ENCODE measurements at regions not wholly inside any gene's neighbourhood (a gene's known extent, or its start where the extent isn't known, plus 50 kb on each side); places are given as distances from the start of the nearest gene placed in this dataset.

DNA sequence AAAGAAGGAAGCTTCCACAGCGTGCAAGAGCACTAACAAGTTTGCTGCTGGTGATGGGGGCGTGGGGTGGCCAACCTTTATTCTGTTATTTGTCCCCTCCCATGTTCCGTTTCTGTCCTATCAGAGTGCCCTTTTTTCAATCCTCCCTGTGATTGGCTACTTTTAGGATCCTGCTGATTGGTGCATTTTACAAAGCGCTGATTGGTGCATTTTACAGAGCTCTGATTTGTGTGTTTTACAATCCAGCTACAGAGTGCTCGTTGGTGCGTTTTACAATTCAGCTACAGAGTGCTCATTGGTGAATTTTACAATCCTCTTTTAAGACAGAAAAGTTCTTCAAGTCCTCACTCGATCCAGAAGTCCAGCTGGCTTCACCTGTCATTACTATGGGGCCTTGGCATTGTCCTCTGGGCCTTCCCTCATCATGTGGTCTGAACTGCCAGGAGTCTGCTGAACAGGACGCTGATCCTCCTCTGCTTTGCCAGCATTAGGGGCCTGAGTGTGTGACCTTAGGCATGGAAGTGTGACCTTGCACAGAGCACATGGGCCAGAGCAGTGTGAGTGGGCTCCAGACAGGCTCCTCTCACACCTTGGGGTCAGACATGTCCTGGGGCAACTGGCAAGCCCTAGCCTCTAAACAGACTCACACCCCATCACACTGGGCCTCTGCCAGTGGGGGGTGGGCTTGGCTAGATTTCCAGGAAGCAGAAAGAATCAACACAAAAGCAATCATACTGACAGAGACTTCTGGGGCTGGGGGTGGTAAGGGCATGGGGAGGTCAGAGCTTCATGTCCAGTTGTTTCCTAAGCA is 167.4 kb downstream of the PTPN20 start:
- DNase-seq, result no peak

DNA sequence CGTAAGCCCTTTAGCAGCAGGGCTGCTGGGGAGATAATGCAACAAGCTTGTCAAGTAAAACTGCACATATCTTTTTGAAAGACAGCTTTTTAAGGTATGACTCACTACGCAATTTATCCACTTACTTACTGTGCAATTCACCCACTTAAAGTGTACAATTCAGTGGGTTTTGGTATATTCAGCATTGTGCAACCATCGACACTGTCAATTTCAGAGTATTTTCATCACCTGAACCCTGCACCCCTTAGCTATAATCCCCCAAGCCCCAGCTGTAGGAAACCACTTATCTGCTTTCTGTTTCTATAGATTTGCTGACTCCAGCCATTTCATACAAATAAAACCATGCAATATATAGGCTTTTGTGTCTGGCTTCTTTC is 168.0 kb downstream of the PTPN20 start:
- no peak for DNase-seq

DNA sequence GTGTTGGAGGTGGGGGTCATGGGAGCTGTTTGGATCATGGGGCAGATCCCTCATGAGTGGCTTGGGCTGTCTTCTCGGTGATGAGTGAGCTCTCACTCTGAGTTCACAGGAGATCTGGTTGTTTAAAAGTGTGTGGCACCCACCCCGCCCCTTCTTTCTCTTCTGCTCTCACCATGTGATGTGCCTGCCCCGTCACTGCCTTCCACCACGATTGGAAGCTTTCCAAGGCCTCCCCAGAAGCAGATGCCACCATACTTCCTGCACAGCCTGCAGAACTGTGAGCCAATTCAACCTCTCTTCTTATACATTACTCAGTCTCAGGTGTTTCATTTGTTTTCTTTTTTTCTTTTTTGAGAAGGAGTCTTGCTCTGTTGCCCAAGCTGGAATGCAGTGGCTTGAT is 170.0 kb downstream of the PTPN20 start:
- DNase-seq, result no peak

DNA sequence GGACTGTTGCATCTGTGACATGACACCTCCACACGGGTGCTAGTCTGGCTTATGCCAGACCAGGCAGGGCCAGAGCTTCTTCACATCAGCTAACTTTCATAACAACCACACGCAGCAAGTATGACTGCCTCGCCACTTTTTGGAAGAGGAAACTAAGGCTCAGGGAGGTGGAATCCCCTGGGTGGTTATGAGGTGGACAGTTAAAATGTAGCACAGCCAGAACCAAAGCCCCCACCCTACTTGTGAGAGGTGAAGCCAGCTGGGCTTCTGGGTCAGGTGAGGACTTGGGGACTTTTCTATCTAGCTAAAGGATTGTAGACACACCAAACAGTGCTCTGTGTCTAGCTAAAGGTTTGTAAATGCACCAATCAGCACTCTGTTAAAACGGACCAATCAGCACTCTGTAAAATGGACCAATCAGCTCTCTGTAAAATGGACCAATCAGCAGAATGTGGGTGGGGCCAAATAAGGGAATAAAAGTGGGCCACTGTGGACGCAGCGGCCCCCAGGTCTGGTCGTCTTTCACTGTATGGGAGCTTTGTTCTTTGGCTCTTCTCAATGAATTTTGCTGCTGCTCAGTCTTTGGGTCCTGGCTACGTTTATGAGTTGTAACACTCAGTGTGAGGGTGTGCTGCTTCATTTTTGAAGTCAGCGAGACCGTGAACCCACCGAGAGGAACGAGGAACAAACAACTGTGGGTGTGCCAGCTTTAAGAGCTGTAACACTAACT is 171.0 kb downstream of the PTPN20 start:
- no peak for DNase-seq

DNA sequence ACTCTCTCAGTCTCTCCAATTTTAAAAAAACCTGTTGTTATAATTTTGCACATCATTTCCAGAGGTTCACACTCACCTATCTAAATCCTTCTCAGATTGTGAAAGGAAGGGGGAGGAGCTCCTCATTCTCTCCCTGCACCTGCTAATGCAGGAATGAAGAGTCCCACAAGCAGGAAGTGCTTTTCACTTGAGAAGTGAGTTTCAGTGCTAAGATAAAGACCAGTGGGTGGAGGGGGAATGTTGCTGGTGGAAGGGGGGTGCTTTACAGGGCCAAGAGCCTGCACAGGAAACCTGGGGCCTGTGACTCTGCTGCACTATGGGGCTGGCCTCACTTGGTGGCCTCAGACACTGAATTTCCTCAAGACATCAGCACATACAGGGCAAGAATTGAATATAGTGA is 176.4 kb downstream of the PTPN20 start:
- DNase-seq, result no peak

- DNase-seq, result no peak
Observed at GRCh38 chr10:47088656-47089354, 177.6 kb downstream of the PTPN20 start.

DNA sequence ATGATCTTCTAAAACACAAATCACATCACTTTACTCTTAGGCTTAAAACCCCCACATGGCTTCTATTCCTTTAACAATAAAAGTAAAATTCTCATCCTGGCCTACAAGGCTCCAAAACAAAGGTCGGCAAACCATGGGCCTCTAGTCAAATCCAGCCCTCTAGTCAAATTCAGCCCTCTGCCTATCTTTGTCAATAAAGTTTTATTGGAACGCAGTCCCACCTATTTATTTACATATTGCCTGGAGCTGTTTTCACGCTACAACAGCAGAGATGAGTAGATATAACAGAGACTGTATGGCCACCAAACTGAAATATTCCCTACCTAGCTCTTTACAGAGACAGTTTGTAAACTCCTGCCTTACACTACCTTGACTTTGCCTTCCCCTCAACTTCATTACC is 178.8 kb downstream of the PTPN20 start:
- no peak for DNase-seq

- DNase-seq, result no peak
Observed at GRCh38 chr10:47090903-47091302, 179.7 kb downstream of the PTPN20 start.

DNA sequence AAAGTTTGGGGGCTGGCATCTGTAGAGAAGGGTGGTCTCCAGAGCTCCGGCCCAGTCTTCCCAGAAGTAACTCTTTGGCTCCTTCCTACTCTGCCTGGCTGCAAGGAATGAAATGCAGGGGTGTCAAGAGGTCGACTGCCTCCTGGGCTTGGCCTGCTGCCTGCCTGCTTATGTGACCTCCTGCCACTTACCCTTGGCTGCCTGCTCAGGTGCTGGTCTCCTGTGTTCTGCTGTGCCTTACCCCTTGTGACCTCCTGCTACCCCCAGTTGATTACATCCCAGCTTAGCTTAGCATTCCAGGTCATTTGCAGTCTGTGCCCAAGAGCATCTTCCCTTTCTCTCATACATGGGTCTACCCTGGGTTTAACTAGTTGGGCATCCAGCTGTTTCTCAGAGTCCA is 180.2 kb downstream of the PTPN20 start:
- DNase-seq, result no peak

DNA sequence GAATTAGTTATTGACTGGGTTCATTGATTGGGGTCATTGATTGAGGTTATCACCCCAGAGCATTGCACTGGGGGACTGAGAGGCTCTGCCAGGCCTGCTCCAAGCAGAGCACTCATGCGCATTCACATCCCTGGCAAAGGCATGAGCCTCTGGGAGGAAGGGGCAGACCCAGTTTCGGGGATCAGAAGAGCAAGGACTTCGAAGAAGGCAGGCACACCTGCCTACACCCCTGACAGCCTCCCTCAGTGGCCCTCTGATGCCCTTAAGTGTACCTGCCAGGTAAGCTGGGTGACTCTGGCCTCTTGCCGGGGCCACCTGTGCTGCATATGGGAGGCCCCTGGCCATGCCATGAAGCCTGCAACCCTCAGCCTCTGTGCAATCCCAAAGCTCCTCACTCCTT is 181.1 kb downstream of the PTPN20 start:
- DNase-seq, result no peak

DNA sequence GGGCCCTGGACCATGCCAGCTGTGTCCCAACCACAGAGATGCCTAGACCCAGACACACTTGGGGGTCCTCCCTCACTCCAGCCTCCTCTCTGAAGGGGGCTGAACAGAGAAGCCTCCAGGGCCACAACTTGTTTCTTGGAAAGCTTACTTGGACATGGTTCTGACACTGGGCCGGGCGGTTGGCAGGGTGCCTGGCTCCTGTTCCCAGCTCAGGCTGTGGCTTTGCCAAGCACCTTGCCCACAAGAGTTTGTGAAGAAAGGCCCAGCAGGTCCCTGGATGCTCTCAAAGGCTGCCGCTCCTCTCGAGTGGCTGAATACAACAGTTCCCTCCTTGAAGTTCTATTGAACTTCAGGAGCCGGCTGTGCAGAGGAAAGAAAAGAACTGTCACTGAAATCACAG is 181.6 kb downstream of the PTPN20 start:
- DNase-seq, result no peak

DNA sequence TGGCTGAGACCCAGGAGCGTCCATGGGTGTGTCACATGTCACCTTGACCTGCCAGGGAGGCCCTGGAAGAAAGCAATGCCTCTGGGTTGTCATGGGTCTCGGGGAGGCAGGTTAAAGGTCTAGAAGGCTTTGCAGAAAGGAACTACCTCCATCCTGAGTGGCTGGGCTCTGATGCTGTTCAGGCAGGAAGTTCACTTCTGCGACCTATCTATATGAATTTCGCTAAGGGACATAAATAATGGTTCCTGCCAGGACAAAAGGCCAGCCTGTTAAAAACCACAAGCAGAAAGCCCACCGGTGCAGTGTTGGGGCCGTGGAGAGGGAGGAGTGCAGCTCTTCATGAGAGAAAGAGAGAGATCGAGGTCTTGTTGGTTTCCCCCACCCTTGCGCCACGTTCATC is 182.9 kb downstream of the PTPN20 start:
- DNase-seq, result no peak

GRCh38 chr10:47094636-47095035 is 183.4 kb downstream of the PTPN20 start:
- no peak for DNase-seq

- DNase-seq, result no peak
Observed at GRCh38 chr10:47095211-47095610, 184.0 kb downstream of the PTPN20 start.

DNA sequence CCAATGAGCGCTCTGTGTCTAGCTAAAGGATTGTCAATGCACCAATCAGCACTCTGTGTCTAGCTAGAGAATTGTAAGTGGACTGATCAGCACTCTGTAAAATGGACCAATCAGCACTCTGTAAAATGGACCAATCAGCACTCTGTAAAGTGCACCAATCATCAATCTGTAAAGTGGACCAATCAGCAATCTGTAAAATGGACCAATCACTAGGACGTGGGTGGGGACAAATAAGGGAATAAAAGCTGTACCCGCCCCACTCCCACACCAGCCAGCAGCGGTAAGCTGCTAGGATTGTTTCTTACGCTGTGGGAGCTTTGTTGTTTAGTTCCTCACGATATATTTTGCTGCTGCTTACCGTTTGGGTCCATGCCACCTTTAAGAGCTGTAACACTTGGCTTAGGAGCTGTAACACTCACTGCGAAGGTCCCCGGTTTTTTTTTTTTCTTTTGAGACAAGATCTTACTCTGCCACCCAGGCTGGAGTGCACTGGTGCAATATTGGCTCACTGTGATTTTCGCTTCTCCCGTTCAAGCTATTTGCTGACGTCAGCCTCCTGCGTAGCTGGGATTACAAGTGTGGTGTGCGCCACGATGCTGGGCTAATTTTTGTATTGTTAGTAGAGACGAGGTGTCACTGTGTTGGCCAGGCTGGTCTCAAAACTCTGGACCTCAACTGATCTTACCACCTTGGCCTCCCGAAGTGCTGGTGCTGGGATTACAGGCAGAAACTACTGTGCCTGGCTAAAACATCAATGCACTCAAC is 184.8 kb downstream of the PTPN20 start:
- DNase-seq, result no peak

DNA sequence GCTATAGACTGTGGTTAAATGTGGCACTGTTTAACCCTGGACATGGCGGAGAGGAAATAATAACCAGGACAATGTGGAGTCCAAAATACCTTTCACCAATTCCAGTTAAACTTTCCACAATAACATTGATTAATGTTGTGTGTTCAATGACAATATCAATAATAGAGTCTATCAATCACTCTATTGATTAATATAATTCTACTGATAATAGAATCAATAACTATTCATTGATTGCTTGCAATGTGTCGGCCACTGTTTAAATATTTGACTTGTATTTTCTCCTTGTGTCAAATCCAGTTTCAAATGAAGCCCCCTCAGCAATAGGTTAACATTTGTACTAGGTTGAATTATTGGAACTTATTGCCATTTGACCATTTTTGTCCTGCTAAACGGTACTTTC is 187.0 kb downstream of the PTPN20 start:
- no peak for DNase-seq

DNA sequence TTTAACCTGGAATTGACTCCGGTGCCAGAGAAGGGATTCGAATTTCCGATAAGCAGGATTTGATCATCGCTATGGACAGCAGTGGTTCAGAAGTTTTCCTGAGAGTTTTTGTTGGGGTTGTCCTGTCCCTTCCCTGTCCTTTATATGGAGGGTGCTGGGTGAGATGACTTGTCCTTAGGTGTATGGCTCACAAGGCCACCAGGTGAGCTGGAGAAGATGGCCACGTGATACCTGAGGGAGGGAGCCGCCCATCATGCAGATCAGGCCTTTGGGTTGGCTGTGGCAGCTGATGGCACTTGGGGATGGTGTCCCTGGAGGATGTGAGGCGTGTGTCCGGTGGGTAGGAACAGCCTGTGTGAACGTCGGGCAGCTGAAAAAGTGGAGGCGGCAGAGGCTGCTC is 187.7 kb downstream of the PTPN20 start:
- no peak for DNase-seq

DNA sequence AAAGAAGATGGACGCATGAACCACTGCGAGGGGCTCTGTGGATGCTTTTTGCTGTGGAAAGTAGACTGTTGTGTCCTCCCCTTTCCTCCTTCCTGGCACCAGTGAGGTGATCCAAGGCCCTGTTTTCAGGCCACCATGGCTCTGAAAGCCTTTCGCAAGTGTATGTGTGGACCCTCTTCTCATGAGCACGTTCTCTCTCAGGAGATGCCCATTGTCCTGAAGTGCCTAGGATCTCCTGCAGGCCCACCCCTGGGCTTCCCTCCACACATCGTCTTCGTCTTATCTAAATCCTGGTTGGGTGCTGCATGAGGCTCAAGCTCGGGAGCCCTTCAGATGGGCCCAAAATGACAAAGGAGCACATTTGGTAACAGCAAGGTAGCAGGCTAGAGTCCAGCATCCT is 188.2 kb downstream of the PTPN20 start:
- no peak for DNase-seq

DNA sequence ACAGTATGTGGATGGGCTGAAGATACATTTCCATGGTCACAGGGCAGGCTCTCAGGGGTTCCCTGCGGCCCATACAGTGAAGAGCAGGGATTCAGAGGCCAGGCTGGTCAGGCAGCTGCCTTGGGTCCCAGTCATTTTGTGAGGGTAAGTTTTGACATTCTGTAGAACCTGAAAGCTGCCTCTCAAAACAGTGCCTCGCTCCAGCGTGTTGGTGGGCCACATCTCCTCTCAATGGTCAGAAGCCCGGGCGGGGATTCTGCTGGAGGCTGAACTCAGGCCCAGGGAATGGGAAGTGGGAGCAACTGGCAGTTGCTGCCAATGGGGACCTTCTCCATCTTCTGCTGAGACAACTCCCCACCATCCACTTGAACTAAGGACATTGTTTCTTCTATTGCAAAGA is 190.0 kb downstream of the PTPN20 start:
- no peak for DNase-seq

DNA sequence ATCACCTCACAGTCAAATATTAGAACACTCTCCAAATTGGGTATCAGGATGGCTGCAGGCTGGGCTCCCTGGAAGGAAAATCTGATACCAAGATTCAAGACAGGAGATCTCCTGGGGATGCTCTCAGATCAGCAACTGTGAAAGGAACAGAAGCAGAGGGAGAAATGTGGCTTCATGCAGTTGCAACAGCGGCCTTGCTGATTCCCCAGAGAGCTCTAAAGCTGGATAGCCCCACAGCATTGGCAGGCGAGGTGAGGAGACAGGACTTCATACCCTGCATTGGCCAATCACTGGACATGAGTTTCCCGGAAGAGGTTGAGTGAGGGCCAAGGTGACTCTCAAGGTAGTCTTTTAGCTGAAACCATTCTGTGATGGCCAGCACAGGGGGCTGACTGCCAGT is 190.6 kb downstream of the PTPN20 start:
- no peak for DNase-seq

DNA sequence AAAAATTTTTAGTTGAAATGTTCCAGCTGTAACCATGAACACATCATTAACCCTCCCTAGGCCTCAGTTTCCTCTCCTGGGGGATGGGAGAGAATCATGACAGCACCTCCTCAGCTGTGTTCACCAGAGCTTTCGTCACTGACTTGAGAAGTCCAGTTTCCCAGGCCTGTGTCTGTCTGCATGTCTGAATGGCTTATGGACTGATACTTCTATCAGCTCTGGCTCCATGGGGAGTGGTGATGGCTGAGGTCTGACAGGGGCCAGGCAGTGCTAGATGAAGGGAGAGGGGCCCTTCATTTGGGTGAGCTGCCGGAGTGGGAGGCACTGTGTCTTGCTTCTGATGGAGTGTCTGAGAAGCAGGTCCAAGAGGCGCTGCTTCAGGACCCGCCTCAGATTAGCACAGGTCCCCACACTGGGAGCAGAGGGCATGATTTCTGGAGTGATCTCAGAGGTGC is 192.9 kb downstream of the PTPN20 start:
- no peak for DNase-seq

DNA sequence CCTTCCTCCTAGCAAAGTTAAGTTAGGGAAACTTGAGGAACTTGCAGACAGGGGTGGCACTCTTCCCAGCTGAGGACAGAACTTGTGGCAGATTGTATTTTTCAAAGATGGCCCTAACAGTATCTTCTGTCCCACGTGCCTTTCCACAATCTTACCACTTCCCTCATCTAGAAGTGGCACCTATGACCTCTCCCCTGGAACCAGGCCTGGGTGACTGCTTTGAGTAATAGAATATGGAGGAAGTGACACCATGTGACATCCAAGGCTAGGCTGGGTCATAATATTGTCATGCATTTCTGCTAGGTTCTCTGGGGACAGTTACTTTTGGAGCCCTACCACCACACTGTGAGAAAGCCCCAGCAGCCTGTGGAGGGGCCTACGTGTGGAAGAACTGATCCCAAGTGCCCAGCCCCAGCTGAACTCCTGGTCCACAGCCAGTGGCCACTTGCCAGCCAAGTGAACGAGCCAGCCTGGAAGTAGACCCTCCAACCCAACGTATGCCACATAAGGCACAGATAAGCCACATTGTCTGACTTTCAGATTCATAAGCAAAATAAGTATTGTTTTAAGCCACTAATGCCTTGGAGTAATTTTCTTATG is 193.7 kb downstream of the PTPN20 start:
- DNase-seq, result no peak
